Fibroblast of gingiva (primary cell): ENCODE measurements at regions not wholly inside any gene's neighbourhood (a gene's known extent, or its start where the extent isn't known, plus 50 kb on each side); places are given as distances from the start of the nearest gene placed in this dataset.
"Not testable (repeated sequence)": the region's sequence is repeated elsewhere in the genome, so short reads cannot be mapped to it uniquely, and the experiment has no call there.

Experiments
- DNase-seq: peaks from one replicate; pipeline ENCODE4 v3.0.0-alpha.2; 2011; ENCODE audit warnings: low read depth

GRCh38 chr10:117601716-117602115 lies 59.2 kb downstream of the EMX2 start:
- no peak for DNase-seq

DNA sequence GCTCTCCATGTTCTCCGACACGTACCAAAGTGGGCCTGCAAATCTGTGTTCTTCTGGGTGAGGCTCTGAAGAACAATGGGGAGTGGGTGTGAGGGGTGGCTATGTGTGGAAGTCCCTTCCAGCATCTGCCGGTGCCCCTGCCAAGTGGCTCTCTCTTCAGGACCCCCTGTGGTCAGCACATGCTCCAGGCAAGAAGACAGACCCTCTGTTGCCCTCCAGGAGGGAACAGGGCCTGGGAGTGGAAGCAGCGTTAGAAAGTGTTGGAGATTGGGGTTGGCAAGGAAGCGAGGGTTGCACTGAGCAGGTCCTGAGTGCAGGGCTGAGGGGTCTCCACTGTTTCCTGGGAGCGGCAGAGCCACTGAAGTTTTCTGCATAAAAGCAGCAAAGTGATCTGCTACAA lies 60.5 kb downstream of the EMX2 start:
- DNase-seq = no peak

GRCh38 chr10:117603726-117604125 lies 61.2 kb downstream of the EMX2 start:
- DNase-seq = no peak

GRCh38 chr10:117609095-117609795 lies 66.7 kb downstream of the EMX2 start:
- DNase-seq = peak; percentile 49

GRCh38 chr10:117609796-117610170 lies 67.2 kb downstream of the EMX2 start:
- DNase-seq = no peak

- DNase-seq = no peak
Observed at GRCh38 chr10:117610321-117610720, 67.8 kb downstream of the EMX2 start.

DNA sequence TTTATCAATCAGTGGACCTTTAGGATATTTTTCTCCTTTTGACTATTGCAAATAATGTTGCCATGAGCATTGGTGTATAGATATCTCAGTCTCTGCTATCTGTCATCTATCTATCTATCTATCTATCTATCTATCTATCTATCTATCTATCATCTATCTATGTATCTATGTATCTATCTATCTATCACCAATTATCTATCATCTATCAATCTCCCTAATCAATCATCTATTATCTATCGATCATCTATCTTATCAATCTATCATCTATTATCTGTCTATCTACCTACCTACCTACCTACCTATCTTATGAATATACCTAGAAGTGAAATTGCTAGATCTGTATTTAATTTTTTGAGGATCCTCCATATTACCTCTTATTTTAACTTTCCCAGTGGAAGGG lies 69.6 kb downstream of the EMX2 start:
- no peak for DNase-seq

GRCh38 chr10:117615649-117616048 lies 73.1 kb downstream of the EMX2 start:
- DNase-seq = no peak

- no peak for DNase-seq
Observed at GRCh38 chr10:117616179-117616578, 73.6 kb downstream of the EMX2 start.

DNA sequence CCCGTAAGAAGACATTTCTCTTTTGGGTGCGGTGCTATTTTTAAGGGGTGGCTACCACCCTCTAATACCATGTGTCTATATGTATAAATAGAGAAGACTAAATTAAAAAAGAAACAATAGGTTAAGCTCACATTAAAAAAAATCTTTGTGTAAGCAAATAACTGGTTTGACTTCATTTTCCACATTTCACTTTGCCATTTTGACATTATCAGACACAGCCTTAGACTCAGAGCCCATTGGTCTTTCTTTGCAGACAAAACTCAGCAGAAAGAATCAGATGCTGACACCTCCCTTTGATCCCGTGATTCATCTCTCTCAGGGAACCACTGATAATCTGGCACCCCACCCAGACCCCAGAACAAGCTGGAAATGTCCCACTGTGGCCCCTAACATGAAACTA lies 74.5 kb downstream of the EMX2 start:
- no peak for DNase-seq

DNA sequence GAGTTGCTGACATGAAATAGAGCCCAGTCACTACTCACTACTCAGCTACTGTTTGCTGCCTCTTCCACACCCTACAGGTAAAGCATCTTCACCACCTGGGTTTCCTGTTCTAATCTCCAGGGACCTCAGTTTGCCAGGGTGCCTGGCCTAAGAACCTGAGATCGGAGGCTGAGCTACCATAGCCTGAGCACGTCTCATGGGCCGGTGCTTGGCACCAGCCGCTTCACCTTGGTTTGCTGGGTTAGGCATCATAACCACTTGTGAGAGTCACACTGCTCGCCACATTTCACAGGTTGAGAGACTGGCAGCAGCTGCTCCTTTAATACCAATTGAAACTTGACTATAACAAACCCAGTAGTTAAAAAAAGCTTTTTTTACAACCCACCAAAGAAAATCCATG lies 75.1 kb downstream of the EMX2 start:
- no peak for DNase-seq

GRCh38 chr10:117619223-117619622 lies 76.7 kb downstream of the EMX2 start:
- no peak for DNase-seq

GRCh38 chr10:117619707-117620405 lies 77.3 kb downstream of the EMX2 start:
- no peak for DNase-seq

GRCh38 chr10:117621196-117621595 lies 78.7 kb downstream of the EMX2 start:
- DNase-seq = no peak

DNA sequence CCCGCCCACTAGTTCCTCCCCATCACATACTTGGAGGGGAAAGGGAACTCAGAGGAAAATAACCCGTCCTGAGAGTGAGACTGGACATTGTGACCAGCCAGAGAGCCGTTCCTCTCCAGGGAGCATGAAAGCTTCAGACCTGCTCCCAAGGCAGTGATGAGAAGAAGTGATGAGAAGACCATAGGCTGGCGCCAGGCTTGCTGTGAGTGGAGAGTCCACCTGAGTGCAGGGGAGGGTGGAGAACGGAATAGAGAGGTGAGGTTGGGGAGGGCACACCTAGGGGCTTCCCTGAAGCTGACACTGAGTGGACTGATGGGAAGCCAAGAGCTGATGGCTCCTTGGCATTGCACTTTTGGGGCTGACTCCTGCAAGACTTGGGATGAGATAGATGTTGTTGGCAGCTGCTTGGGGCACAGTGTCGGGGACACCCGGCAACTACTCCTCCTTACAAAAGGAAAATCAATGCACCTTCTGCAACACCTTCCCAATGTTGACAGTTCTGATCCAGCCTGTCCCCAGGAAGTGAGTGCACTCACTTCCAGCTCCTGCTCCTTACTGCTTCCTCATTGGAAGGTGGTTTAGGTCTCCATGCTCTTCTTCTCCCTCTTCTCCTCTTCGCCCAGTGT lies 79.4 kb downstream of the EMX2 start:
- DNase-seq = no peak

GRCh38 chr10:117622471-117623184 lies 80.1 kb downstream of the EMX2 start:
- DNase-seq = no peak

- no peak for DNase-seq
Observed at GRCh38 chr10:117626228-117626627, 83.7 kb downstream of the EMX2 start.

DNA sequence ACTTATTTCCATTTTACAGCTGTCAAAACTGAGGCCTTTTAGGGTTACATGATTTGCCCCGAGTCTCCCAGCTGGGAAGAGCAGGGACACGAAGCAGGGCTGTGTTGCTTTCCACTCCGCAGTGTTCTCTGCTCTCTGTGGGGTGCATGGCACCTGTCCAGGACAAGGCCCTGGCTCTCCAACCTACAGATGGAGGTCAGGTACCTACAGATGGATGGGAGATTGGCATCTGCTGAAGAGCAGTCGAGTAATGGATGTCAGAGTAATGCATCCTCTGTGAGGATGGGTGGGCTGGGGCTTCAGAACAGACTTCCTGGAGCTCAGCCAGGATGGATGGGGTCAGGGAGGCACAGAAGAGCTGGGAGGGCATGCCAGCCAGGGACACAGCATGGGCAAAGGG lies 85.0 kb downstream of the EMX2 start:
- no peak for DNase-seq

DNA sequence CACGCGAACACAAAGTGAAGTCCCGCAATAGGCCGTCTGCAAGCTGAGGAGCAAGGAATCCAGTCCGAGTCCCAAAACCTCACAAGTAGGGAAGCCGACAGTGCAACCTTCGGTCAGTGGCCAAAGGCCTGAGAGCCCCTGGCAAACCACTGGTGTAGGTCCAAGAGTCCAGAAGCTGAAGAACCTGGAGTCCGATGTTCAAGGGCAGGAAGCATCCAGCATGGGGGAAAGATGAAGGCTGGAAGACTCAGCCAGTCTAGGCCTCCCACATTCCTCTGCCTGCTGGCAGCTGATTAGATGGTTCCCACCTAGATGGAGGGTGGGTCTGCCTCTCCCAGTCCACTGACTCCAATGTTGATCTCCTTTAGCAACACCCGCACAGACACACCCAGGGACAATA lies 87.2 kb downstream of the EMX2 start:
- DNase-seq = not testable (repeated sequence)

- DNase-seq = no peak
Observed at GRCh38 chr10:117631276-117632145, 89.0 kb downstream of the EMX2 start.

DNA sequence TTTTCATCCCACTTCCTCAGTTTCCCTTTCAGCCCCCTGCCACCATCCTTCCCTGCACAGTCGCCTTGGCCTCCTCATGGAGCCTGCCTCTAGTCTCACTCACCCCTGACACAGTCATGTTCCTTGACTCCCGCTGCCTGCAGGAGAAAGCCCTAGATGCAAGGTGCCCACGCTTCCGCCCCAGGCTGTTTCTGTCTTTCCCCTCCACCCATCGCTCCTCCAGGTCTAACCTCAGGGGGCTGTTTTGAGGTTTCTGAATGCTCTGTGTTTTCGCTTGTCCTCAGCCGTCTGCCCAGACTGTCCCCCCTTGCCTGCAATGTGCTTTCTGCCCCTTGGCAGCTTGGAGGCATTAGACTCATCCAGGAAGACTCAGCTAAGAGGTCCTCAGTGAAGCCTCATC lies 89.9 kb downstream of the EMX2 start:
- no peak for DNase-seq

- DNase-seq = no peak
Observed at GRCh38 chr10:117635826-117636225, 93.3 kb downstream of the EMX2 start.
